ENCODE measurements at regions not wholly inside any gene's neighbourhood (a gene's known extent, or its start where the extent isn't known, plus 50 kb on each side); places are given as distances from the start of the nearest gene placed in this dataset.
"Not testable (repeated sequence)": the region's sequence is repeated elsewhere in the genome, so short reads cannot be mapped to it uniquely, and the experiment has no call there.

DNA sequence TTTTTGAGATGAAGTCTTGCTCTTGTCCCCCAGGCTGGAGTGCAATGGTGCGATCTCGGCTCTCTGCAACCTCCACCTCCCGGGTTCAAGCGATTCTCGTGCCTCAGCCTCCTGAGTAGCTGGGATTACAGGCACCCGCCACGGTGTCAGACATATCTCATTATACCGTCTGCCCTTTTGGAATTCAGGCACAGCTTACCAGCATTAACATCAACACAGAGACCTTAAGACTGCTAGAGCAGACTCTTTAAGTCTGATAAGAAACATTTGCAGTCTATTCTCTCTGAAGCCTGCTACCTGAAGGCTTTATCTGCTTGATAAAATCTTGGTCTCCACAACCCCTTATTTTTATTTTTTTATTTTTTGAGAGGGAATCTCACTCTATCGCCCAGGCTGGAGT is 78.7 kb downstream of the SOWAHC start:
- not testable (repeated sequence) for H3K27ac ChIP-seq (ENCODE audit: low read depth); H3K4me3 Mint-ChIP-seq; H3K4me2 ChIP-seq; H3K4me1 ChIP-seq (ENCODE audit: insufficient read depth); H3K36me3 Mint-ChIP-seq (ENCODE audit: low read depth); DNase-seq (ENCODE audit: low spot score); H3K27ac Mint-ChIP-seq; H3K27me3 Mint-ChIP-seq (ENCODE audit: insufficient read depth, low read depth, poor library complexity); H3K79me2 ChIP-seq (replicated peaks; ENCODE audit: insufficient read depth); H3K9me2 ChIP-seq (ENCODE audit: insufficient read depth); H3K36me3 ChIP-seq (ENCODE audit: insufficient read depth); ATAC-seq; H4K20me1 ChIP-seq (replicated peaks; ENCODE audit: insufficient read depth); H3K9me3 Mint-ChIP-seq; H3K27me3 ChIP-seq (ENCODE audit: insufficient read depth); H3F3A ChIP-seq (replicated peaks; ENCODE audit: low read depth); H3K4me3 ChIP-seq
- peaks cover 16% of the 10 kb centered on the region; the same call in 2 of the 3 replicates for H3K4me1 Mint-ChIP-seq
- peak overlapping the region; percentile 52 for H2AFZ ChIP-seq

DNA sequence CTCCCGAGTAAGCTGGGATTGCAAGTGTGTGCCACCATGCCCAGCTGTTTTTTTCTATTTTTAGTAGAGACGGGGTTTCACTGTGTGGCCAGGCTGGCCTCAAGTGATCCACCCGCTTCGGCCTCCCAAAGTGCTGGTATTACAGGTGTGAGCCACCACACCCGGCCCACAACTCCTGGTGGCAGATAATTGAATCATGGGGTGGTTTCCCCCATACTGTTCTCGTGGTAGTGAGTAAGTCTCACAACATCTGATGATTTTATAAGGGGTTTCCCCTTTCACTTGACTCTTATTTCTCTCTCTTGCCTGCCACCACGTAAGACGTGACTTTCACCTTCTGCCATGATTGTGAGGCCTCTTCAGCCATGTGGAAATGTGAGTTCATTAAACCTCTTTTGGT is 79.1 kb downstream of the SOWAHC start:
- not testable (repeated sequence) for H3K4me1 ChIP-seq (ENCODE audit: insufficient read depth); H3K4me2 ChIP-seq; DNase-seq (ENCODE audit: low spot score); H3K36me3 Mint-ChIP-seq (ENCODE audit: low read depth); H3K27me3 ChIP-seq (ENCODE audit: insufficient read depth); ATAC-seq; H3K27ac Mint-ChIP-seq; H3K27me3 Mint-ChIP-seq (ENCODE audit: insufficient read depth, low read depth, poor library complexity); H3K36me3 ChIP-seq (ENCODE audit: insufficient read depth); H3K9me2 ChIP-seq (ENCODE audit: insufficient read depth); H3K4me3 ChIP-seq; H3K4me3 Mint-ChIP-seq; H3K79me2 ChIP-seq (replicated peaks; ENCODE audit: insufficient read depth); H4K20me1 ChIP-seq (replicated peaks; ENCODE audit: insufficient read depth); H3F3A ChIP-seq (replicated peaks; ENCODE audit: low read depth); H3K9me3 Mint-ChIP-seq; H3K27ac ChIP-seq (ENCODE audit: low read depth)
- H3K4me1 Mint-ChIP-seq: peaks cover 16% of the 10 kb centered on the region; the same call in 2 of the 3 replicates
- H2AFZ ChIP-seq: peak overlapping the region; percentile 52; the same call in 1 of the 2 replicates

DNA sequence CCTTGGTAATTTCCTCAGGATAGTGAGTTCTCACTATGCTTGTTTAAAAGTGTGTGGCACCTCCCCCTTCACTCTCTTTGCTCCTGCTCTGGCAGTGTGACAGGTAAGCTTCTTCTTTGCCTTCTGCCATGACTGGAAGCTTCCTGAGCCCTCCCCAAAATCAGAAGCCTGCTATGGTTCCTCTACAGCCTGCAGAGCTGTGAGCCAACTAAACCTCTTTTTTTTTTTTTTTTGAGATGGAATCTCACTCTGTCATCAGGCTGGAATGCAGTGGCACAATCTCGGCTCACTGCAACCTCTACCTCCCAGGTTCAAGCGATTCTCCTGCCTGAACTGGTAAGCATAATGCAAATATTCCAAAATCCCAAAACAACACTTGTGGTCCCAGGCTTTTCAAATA is 80.0 kb downstream of the SOWAHC start:
- Histone ChIP-seq H3K9me2 (ENCODE audit: insufficient read depth) (no peaks in the 10 kb centered on the region), H3K27me3 (ENCODE audit: insufficient read depth) (no peaks in the 10 kb centered on the region), H3K4me3 (no peak overlapping the region), H2AFZ (no peak overlapping the region), H3K36me3 (ENCODE audit: insufficient read depth) (no peaks in the 10 kb centered on the region), H3K27ac (ENCODE audit: low read depth) (no peak overlapping the region), H3K4me1 (ENCODE audit: insufficient read depth) (peaks cover 2% of the 10 kb centered on the region), H3K79me2 (replicated peaks; ENCODE audit: insufficient read depth) (no peaks in the 10 kb centered on the region), H3F3A (replicated peaks; ENCODE audit: low read depth) (no peaks in the 10 kb centered on the region), H3K4me2 (no peak overlapping the region), H4K20me1 (replicated peaks; ENCODE audit: insufficient read depth) (no peaks in the 10 kb centered on the region)
- DNase-seq (ENCODE audit: low spot score): peak; percentile 27
- Mint-ChIP-seq H3K9me3 (no peaks in the 10 kb centered on the region), H3K4me3 (no peak overlapping the region), H3K36me3 (ENCODE audit: low read depth) (no peaks in the 10 kb centered on the region), H3K27me3 (ENCODE audit: insufficient read depth, low read depth, poor library complexity) (peaks cover 5% of the 10 kb centered on the region), H3K4me1 (peaks cover 18% of the 10 kb centered on the region), H3K27ac (peak overlapping the region; percentile 60)
- ATAC-seq: peak; percentile 64
- TF ChIP-seq EZH2 (IDR thresholded peaks at IDR 0.05; ENCODE audit: low read depth, unreplicated experiment) (no peak), ZNF331 (CRISPR knock-in tag; IDR thresholded peaks at IDR 0.05; ENCODE audit: low read depth) (no peak), JUNB (IDR thresholded peaks at IDR 0.05; ENCODE audit: unreplicated experiment) (no peak)

DNA sequence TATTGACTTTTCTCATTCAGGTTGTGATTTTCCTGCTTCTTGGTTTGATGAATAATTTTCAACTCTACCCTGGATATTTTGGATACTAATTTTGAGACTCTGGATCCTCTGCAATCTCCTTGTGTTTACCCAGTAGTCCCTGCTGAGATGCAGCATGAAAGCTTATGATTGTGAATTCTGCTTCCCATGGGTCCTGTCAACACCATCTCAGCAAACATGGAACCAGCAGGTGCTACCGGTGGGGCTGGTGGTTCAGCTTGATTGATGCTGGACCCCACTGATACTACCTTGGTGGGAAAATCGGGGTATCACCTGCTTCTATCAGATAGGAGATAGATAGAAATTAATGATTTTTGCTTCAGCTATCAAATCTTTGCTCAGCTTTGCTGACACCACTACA is 81.1 kb downstream of the SOWAHC start:
- Mint-ChIP-seq H3K27me3 (ENCODE audit: insufficient read depth, low read depth, poor library complexity) (peaks cover 5% of the 10 kb centered on the region), H3K36me3 (ENCODE audit: low read depth) (no peaks in the 10 kb centered on the region), H3K9me3 (no peaks in the 10 kb centered on the region), H3K4me1 (peaks cover 24% of the 10 kb centered on the region), H3K27ac (no peak overlapping the region), H3K4me3 (no peak overlapping the region)
- no peak overlapping the region for H3K4me3 ChIP-seq
- H3K4me2 ChIP-seq: no peak overlapping the region
- no peaks in the 10 kb centered on the region for H3K79me2 ChIP-seq (replicated peaks; ENCODE audit: insufficient read depth)
- H3F3A ChIP-seq (replicated peaks; ENCODE audit: low read depth): no peaks in the 10 kb centered on the region
- peaks cover 14% of the 10 kb centered on the region for H3K4me1 ChIP-seq (ENCODE audit: insufficient read depth)
- no peaks in the 10 kb centered on the region for H4K20me1 ChIP-seq (replicated peaks; ENCODE audit: insufficient read depth)
- no peak for DNase-seq (ENCODE audit: low spot score)
- no peaks in the 10 kb centered on the region for H3K9me2 ChIP-seq (ENCODE audit: insufficient read depth)
- H3K27ac ChIP-seq (ENCODE audit: low read depth): no peak overlapping the region
- H3K36me3 ChIP-seq (ENCODE audit: insufficient read depth): no peaks in the 10 kb centered on the region
- no peak overlapping the region for H2AFZ ChIP-seq
- H3K27me3 ChIP-seq (ENCODE audit: insufficient read depth): no peaks in the 10 kb centered on the region
- ATAC-seq: no peak
- TF ChIP-seq NANOG (IDR thresholded peaks at IDR 0.05; ENCODE audit: borderline replicate concordance) (no peak), STAT1 (IDR thresholded peaks at IDR 0.05; ENCODE audit: unreplicated experiment) (no peak), JUNB (IDR thresholded peaks at IDR 0.05; ENCODE audit: unreplicated experiment) (no peak), ZNF114 (CRISPR knock-in tag; IDR thresholded peaks at IDR 0.05) (no peak), EZH2 (IDR thresholded peaks at IDR 0.05; ENCODE audit: low read depth, unreplicated experiment) (no peak), ZNF331 (CRISPR knock-in tag; IDR thresholded peaks at IDR 0.05; ENCODE audit: low read depth) (no peak), CREB1 (CRISPR knock-in tag; IDR thresholded peaks at IDR 0.05; ENCODE audit: low read depth) (no peak), POLR2AphosphoS5 (IDR thresholded peaks at IDR 0.05; ENCODE audit: low read depth) (no peak)
- TF ChIP-seq, protein P1, sequence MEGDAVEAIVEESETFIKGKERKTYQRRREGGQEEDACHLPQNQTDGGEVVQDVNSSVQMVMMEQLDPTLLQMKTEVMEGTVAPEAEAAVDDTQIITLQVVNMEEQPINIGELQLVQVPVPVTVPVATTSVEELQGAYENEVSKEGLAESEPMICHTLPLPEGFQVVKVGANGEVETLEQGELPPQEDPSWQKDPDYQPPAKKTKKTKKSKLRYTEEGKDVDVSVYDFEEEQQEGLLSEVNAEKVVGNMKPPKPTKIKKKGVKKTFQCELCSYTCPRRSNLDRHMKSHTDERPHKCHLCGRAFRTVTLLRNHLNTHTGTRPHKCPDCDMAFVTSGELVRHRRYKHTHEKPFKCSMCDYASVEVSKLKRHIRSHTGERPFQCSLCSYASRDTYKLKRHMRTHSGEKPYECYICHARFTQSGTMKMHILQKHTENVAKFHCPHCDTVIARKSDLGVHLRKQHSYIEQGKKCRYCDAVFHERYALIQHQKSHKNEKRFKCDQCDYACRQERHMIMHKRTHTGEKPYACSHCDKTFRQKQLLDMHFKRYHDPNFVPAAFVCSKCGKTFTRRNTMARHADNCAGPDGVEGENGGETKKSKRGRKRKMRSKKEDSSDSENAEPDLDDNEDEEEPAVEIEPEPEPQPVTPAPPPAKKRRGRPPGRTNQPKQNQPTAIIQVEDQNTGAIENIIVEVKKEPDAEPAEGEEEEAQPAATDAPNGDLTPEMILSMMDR (conservative IDR thresholded peaks at IDR 0.05; ENCODE audit: low read depth in 2 of 2): no peak
- TF ChIP-seq, protein P2, sequence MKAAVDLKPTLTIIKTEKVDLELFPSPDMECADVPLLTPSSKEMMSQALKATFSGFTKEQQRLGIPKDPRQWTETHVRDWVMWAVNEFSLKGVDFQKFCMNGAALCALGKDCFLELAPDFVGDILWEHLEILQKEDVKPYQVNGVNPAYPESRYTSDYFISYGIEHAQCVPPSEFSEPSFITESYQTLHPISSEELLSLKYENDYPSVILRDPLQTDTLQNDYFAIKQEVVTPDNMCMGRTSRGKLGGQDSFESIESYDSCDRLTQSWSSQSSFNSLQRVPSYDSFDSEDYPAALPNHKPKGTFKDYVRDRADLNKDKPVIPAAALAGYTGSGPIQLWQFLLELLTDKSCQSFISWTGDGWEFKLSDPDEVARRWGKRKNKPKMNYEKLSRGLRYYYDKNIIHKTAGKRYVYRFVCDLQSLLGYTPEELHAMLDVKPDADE (IDR thresholded peaks at IDR 0.05): no peak
